HG02763 (cell line): ENCODE measurements at regions not wholly inside any gene's neighbourhood (a gene's known extent, or its start where the extent isn't known, plus 50 kb on each side); places are given as distances from the start of the nearest gene placed in this dataset.

Experiments
- ATAC-seq: cut with Tn5 transposase; IDR thresholded peaks from one replicate; pipeline ENCODE4 v1.9.1; 2021; ENCODE audit warnings: mild to moderate bottlenecking, moderate library complexity; ENCODE audit not compliant: unreplicated experiment

DNA sequence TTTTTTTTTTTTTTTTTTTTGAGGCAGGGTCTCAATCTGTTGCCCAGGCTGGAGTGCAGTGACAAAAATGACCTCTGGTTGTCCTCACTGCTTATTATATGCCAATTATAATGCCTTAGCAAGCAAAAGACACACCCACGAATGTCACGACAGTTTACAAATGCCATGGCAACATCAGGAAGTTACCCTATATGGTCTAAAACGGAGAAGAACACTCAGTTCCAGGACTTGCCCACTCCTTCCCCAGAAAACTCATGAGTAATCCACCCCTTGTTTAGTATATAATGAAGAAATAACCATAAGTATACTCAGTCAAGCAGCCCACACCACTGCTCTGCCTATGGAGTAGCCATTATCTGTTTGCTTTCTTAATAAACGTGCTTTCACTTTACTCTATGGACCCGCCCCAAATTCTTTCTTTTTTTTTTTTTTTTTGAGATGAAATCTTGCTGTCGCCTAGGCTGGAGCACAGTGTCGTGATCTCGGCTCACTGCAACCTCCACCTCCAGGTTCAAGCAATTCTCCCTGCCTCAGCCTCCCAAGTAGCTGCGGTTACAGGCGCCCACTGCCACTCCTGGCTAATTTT is 106.2 kb downstream of the SMIM20 start:
- ATAC-seq, result no peak

DNA sequence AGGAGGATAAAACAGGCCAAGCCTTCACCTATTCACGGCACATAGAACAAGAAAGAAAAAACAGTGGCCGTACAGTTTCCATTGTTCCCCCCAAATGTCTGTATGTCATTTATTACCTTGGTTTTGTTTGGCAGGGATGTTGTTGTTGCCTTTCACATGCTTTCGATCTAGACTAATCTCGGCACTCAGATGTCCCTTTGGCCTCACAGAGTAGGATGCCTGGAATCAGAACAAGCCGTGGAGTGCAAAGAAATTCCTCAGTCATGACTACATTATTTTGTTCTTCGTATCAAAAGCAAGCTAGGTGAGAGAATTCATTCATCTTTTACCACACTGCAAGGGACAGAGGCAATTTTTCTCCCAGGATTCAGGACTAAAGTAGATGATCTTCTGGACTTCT is 106.9 kb downstream of the SMIM20 start:
- no peak for ATAC-seq

DNA sequence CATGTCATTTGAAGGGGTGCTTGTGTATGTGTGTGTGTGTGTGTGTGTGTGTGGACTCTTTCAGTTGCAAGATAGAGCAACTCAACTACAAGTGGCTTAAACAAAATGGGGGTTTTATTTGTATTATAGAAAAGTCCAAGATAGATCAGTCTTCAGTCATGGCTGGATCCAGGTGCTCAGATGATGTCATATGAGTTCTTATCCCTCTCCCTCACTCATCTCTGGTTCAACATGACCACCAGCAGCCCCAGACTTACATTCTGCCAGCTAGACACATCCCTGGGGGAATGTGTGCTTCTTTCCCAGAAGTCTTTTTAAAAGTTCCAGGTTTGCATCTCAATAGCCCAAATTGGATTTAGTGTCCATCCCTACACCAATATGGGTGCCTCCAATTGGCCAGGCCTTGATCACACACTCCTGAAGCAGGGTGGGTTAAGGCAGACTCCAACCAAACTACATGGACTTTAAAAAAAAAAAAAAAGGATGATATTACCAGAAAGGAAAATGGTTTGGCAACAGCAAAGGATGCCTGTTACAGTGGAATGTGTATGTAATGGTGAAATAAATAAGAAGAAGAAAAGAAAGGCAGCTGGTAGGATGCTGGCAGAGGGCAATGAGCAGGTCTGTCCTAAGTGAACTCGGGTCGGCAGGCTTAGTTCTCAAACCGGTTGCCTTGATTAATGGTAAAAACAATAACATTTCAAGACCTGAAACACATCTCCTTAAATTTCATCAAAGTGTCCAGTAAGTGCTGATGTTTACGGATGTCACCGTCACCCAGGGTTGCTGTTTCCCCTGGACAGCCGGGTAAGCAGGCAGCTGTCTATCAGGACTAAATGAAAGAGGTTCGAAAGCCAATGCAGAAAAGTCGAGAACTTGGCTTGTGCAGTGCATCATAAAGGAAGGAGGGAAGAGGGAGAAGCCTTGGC is 107.7 kb downstream of the SMIM20 start:
- no peak for ATAC-seq

DNA sequence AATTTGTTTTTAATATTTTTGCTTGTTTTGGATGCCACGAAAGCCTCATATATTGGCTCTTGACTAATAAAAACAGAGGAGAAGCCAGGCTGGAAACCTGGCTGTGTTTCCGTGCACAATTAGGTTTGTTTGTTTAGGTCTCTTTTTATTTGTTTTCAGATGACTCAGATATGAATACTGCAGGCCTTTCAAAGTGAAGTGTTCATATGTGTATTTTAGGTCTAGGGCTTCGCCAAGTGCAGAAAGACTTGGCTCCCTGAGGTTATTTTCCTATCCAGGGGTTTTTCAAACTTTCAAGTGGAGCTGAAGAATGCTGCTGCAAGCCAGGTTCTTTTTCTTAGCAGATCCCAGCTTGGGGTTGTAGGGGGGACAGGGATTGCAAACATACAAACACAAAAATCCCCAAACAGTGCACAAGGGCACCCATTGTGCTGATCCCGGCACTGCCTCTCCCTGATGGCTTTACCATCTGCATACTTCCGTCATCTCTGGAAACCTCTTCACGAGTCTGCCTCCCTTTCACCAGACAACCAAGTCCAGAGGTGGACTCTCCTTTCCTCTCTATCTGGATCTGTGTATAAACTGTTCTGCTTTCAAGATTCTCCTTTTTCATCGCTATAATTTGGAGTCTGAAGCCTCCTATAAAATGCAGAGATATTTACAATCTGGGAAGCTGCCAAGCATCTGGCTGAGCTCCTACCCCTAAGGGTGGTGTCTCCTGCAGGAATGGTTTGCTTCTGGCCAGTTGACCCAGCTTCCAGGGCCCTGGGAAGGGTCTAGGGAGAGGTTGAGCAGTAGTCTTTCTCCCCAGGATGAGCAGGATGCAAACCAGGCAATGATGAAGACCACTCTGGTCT is 108.6 kb downstream of the SMIM20 start:
- ATAC-seq, result no peak

DNA sequence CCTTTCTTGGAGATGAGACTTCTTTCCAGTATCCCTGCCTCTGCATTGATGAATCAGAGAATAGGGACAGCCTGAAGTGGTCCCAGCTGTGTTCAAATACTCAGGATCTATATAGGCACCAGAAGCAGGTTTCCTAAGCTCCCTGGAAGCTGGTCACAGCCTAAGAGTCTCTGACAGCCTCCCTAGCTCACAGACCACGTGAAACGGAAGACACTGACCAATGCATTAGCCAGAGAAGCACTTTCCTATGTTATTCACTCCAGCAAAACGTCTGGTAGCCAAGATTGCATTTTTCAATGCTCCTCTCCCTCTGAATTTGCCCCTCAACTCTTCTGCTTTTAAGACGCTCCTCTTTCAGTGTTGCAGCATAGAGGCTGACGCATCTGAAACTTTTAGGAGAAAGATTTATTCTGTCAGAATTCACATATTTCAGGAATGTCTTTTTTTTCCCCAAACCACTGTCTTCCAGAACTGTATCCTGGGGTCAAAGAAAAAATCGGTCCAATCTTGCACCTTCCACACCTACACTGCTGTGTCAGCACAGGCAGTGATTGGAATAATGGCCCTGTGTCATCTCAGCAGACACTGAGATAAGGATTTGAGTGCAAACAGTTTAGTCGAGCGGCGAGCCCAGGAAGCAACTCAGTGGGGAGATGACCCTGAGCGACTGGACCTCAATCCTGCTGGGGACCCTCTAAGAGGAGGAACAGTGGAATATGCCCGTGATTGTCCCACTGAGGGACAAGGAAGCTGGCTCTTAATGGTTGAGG is 109.4 kb downstream of the SMIM20 start:
- no peak for ATAC-seq

DNA sequence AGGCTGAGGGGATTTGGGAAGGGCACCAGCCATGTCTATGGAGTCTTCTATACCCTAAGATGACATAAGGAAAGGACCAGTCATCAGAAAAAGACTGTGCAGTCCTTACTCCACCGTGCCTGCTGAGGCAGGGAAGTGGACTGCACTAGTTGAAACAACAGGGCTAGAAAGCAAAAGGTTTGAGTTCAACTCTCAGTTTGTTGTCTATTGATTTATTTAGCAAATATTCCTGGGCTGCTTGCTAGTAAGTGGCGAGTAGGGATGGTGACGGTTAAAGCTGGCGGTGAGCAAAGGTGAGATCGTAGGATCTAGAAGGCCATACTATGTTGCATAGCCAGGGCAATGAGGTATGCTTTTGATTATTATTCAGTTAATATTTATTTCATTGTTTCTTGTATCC is 110.1 kb downstream of the SMIM20 start:
- ATAC-seq, result no peak

DNA sequence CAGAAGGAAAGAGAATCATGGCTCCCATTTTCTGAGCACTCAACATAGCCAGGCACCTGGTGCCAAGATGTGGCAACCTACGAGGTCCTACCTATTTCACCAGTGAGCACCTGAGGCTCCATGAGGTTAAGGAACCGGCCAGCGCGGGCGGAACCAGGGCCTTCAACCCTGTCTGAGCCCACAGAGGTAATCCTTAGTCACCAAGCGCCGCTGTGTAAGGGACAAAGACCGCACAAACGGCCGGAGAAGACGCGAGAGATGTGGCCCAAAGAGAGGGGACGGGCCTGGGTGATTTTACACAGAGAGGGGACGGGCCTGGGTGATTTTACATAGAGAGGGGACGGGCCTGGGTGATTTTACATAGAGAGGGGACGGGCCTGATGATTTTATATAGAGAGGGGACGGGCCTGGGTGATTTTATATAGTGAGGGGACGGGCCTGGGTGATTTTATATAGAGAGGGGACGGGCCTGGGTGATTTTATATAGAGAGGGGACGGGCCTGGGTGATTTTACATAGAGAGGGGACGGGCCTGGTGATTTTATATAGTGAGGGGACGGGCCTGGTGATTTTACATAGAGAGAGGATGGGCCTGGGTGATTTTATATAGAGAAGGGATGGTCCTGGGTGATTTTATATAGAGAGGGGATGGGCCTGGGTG is 114.2 kb downstream of the SMIM20 start:
- ATAC-seq, result no peak

DNA sequence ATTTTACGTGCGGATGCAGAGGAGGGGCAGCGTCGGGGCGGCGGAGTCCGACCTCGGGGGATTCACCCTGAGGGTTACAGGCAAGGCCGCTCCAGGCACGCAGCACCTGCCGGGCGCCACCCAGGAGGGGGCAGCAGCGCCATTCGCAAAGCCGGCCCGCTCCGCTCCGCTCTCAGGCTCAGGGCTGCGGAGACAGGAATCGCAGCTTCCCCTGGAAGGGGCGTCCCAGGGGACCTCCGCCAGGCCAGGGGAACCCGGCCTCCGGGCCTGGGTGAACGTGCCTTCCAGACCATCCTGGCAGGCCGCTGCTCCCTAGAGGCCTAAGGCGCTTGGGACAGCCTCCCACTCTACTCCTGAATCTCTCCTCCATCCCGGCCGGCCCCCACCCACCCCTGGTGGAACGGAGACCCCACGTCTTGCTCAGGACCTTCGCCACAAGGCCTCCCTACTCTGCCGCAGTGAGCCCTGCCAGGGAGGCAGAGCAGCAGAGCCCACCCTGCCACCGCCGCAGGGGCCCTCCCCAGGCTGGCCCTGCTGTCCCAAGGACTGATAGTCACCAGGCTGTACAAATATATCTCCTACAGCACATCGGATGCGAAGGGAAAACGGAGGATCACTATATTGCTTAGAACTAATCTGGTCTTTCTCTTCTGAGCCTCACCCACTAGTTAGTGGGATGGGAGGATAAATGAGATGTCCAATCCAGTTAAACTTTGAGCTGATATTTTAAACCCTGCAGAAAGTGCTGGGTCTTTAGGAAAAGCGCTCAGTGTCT is 115.0 kb downstream of the SMIM20 start:
- peak; percentile 82 for ATAC-seq

DNA sequence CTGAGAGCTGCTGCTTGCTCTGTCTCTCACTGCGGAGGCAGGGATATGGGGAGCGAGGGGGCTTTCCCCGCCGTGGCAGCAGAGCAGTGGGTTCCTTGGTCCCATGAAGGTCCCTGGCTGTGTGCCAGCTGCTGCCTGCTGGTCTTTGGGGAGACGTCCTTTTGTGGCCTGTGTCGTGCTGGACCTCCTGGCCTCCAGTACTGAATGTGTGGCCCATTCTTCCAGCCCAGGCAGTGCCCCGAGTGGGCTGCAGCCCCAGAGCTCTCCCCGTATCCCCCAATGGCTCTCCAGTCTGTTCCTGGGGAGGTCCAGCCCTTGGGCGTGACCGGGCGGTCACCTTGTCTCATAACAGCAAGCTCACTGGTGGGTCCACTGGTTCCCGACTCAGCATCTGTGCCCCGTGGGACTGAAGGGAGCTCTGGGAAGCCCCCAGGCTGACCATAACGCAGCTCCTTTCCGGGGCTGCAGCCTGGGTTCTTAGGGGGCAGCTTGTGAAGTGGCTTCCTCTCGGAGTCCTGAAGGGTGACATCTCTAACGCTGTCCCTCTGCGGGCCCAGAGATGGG is 115.6 kb downstream of the SMIM20 start:
- ATAC-seq, result no peak

DNA sequence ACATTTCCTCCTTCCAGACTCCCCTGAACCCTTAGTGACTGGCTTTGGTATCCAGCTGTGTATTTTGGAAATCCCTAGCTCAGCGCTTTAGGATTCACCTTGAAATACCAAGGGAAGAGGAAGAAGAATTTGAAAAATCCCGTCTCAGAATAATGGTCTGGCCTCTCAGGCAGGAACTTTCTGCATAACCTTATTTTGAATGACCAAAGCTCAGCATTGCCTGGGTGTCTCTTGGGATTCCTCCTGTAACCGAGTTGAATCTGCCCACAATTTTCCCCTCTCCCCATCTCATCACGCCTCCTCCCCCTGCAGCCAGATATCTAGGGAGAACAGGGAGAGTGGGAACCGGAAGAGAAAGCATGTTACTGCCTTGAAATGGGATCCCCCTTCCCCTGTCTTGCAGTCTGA is 116.2 kb downstream of the SMIM20 start:
- ATAC-seq, result no peak

DNA sequence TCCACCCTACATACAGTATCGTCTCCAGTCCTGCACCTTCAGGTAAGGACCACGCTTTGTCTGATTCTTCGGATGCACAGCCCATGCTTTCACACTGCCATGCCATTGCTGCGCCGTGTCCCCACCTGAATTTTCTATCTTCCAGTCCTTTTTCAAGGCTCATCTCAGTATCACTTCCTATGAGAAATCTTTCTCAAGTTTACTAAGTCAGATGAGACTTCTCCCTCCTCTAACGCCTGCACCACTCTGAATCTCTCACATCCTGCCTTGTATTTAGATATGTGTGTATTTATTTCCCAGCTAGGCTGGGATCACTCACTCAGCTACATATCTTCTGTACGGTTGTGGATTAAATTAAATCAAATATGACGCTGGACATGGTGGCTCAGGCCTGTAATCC is 116.8 kb downstream of the SMIM20 start:
- no peak for ATAC-seq

DNA sequence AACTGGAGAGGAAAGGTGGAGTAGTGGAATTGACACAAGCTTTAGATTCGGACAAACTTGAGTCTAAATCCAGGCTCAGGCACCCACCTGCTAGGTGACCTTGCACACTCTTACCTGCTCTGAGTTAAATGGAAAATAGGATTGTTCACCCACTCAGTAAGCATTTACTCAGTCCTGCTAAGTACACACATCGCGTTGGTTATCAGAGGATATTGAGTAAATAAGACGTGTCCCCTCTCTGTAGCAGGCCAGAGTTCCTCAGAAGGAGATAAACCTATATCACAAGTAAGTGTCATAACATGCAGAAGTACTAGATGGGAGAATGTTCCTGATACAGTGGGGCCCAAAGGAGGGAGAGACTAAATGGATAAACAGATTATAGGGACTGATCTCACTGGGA is 117.7 kb downstream of the SMIM20 start:
- no peak for ATAC-seq

DNA sequence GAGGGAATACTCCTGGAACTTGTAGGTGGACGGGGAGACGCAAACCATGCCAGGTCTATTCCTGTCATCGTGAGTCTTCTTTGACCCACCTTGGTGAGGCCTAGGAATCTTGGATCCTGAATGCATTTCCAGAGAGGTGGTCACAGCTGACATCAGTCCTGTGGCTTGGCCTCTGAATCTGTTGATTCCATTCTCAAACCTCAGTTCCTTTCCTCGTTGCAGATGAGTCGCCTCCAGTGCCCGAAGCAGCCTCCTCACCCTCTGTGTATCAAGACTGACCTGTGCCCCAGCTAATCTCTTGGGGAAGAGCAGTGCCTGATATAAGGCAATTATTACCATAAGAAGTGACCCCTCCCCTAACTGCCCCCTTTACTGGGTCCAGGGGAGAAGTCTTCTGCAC is 118.1 kb downstream of the SMIM20 start:
- ATAC-seq, result no peak

DNA sequence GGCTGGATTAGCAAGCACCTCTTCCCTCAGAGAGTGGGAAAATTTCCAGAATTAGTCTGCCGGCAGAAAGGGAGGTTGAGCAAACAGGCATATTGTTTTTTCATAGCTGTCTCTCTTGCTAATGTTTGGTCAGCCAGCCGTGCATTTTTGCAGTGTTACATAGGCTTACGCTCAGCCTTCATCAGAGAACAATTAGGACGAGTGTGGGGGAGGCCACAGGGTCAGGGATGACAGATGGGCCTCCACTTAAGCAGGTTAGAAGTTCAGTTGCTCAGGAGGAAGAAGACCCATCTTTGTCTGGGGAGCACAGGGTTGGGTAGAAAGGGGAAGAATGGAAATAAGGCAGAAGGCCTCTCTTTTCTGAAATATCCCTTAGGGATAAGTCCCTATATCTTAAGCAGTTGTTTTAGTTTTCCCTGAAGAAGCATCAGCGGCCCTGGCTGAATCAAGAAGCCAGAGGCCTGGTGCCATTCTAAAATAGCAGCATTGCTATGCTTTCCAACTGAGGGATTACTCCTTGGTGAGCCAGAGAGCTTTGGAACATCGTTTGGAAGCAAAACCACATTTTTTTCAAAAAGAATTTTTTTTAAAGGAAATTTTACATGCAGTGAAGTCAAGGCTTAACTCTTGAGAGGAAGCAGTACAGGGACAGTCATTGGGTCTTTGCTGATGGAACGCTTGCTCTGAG is 118.8 kb downstream of the SMIM20 start:
- ATAC-seq, result no peak

DNA sequence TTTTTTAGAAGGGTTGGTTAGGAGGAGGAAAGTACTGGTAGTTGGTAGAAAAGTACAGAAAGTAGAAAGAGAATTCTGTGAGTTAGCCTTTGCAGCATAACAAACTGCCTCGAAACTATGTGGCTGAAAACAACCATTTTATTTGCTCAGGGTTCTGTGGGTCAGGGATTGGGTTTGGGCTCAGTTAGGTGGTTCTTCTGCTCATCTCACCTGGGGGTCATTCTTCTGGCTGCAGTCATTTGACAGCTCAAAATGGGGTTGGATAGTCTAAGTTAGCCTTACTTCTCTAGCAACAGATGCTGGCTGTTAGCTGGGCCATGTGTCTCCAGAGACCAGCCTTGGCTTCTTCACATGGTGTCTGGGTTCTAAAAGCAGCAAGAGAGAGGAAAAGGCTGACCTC is 119.4 kb downstream of the SMIM20 start:
- ATAC-seq, result no peak

DNA sequence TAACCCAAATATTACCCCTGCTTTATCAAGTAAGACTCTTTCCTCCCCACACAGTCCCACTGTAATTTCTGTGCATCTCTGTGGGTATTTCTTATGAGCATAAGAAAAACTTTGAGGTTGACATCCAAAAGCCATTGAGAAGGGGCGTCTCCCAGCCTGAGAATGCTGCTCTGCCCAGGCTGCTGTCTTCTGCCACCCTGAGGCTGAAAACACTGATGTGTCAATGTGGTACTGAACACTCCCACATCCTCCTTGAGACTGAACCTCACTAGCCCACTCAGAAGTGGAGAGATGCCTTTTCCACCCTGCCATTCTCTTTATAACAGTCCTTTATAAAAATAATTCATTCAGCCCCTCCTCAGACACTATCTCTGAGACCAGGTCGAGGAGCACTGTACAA is 120.8 kb downstream of the SMIM20 start:
- peak; percentile 46 for ATAC-seq

DNA sequence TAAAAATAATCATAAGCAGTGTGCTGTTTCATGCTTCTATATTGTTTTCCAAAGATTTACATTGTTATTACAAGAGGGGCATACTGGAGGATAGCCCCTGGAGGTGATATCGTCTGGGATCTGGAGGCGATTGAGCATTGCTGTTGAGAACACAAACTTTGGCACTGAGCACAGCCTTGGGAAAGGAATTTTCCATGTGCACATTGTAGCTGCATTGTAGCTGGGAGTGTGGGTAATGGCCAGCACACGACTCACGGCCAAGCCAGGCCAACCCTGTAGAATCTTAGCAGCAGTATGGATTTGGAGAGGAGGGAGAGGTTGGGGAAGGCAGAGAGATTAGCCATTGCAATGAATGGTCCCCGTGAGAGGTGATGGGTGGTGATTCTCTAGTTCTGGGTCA is 121.9 kb downstream of the SMIM20 start:
- ATAC-seq, result no peak

DNA sequence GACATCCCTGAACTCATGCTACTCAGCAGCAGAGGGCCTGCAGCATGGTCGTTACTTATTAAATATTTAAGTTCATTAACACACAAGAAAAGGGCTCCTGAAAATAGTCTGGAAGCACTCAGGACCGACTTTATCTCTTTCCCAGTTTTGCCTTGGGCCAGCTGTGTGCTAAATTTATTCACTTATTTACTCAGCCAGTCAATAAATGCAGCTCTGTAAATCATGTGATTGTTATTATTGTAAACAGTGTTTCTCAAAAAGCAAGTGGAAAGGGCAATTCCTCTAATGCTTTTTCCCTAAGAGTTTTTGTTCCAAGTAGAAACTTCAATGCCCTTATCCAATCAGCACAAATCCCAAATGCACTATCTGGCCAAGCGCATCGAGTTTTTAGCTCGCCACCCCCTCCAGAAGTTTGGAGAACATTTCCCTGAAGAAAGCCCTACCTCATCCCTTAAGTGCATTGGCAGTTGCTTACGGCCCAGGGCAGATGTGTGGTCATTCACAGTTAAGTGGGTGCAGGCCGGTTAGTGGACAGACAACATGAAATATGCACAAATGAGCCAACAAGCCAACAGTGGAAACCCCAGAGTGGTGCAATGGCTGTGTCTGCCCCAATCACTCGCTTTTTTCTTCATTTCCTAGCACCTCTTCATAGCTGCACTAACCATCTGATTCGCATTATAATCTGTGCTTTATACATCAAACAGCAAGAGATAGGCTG is 125.8 kb downstream of the SMIM20 start:
- ATAC-seq, result no peak
